CD14-positive monocyte (primary cell): ENCODE measurements at regions not wholly inside any gene's neighbourhood (a gene's known extent, or its start where the extent isn't known, plus 50 kb on each side); places are given as distances from the start of the nearest gene placed in this dataset.
"Not testable (repeated sequence)": the region's sequence is repeated elsewhere in the genome, so short reads cannot be mapped to it uniquely, and the experiment has no call there.

Experiments
- DNase-seq, 3 donors: peaks; one replicate each; pipeline ENCODE4 v3.0.0-alpha.2; 2011 to 2022
- H2AFZ ChIP-seq: 2 replicates; pipeline ENCODE4 v1.6.0; 2012; ENCODE audit warnings: mild to moderate bottlenecking, low read depth, low read length, inconsistent platforms; ENCODE audit not compliant: insufficient read depth, poor library complexity, severe bottlenecking
- H3K27ac ChIP-seq, 2 donors: 1 replicate in 1 of 2; 2 replicates in 1 of 2; pipeline ENCODE4 v1.5.1; 2012 to 2013; ENCODE audit warnings: low read length in 2 of 2, control low read depth in 1 of 2, inconsistent platforms in 1 of 2, low read depth in 1 of 2, mild to moderate bottlenecking in 1 of 2
- H3K27me3 ChIP-seq, 2 donors: one replicate each; pipeline versions ENCODE4 v1.6.0 to v1.6.1; 2011 to 2013; ENCODE audit warnings: low read length in 2 of 2; ENCODE audit not compliant: control insufficient read depth in 2 of 2, insufficient read depth in 2 of 2
- H3K36me3 ChIP-seq, 2 donors: replicated peaks in 1 of 2; 1 replicate in 1 of 2; 2 replicates in 1 of 2; pipeline versions ENCODE4 v1.5.1 to v1.6.1; 2012 to 2013; ENCODE audit warnings: low read length in 2 of 2, control low read depth in 1 of 2, inconsistent platforms in 1 of 2, mild to moderate bottlenecking in 1 of 2; ENCODE audit not compliant: insufficient read depth in 2 of 2, control insufficient read depth in 1 of 2
- H3K4me1 ChIP-seq, 2 donors: 1 replicate in 1 of 2; 2 replicates in 1 of 2; pipeline versions ENCODE4 v1.5.1 to v1.6.1; 2012 to 2013; ENCODE audit warnings: low read length in 2 of 2, control low read depth in 1 of 2, inconsistent platforms in 1 of 2, mild to moderate bottlenecking in 1 of 2, moderate library complexity in 1 of 2; ENCODE audit not compliant: insufficient read depth in 2 of 2, control insufficient read depth in 1 of 2
- H3K4me2 ChIP-seq: replicated peaks from 2 replicates; pipeline ENCODE3; 2012; ENCODE audit warnings: low read length, moderate library complexity, mild to moderate bottlenecking; ENCODE audit not compliant: poor library complexity, severe bottlenecking; ENCODE audit errors: extremely low read depth
- H3K4me3 ChIP-seq, 3 experiments: fragments of 200-600 bp in 1 of 3; sonication (generic) in 1 of 3; replicated peaks in 1 of 3; 1 replicate in 2 of 3; 2 replicates in 1 of 3; pipeline ENCODE4 v1.5.1; 2011 to 2013; ENCODE audit warnings: low read length in 3 of 3, mild to moderate bottlenecking in 3 of 3, control low read depth in 2 of 3, low read depth in 2 of 3, inconsistent platforms in 1 of 3, moderate library complexity in 1 of 3
- H3K79me2 ChIP-seq: 2 replicates; pipeline ENCODE4 v1.6.0; 2012; ENCODE audit warnings: mild to moderate bottlenecking, control low read depth, inconsistent platforms, low read length, moderate library complexity; ENCODE audit not compliant: insufficient read depth
- H3K9ac ChIP-seq: 2 replicates; pipeline ENCODE4 v1.6.0; 2017; ENCODE audit warnings: low read length, mild to moderate bottlenecking; ENCODE audit not compliant: insufficient read depth, poor library complexity, severe bottlenecking
- H3K9me3 ChIP-seq, 2 donors: replicated peaks in 1 of 2; 1 replicate in 1 of 2; 2 replicates in 1 of 2; pipeline versions ENCODE4 v1.5.1 to v1.6.1; 2012 to 2013; ENCODE audit warnings: low read length in 2 of 2, control low read depth in 1 of 2; ENCODE audit not compliant: control insufficient read depth in 1 of 2, insufficient read depth in 1 of 2
- H4K20me1 ChIP-seq: 2 replicates; pipeline ENCODE4 v1.6.0; 2012; ENCODE audit warnings: mild to moderate bottlenecking, low read length, control low read depth, moderate library complexity; ENCODE audit not compliant: insufficient read depth
- H3K27ac Mint-ChIP-seq, 7 donors: one replicate each; pipeline ENCODE4 v1.8.0; 2020; ENCODE audit warnings: mild to moderate bottlenecking in 7 of 7, mixed read lengths in 7 of 7, moderate library complexity in 6 of 7, inconsistent platforms in 2 of 7
- H3K27me3 Mint-ChIP-seq, 3 donors: one replicate each; pipeline ENCODE4 v1.8.0; 2021 to 2022; ENCODE audit warnings: low read depth in 3 of 3, mild to moderate bottlenecking in 3 of 3, mixed read lengths in 3 of 3, moderate library complexity in 3 of 3, inconsistent platforms in 1 of 3
- H3K36me3 Mint-ChIP-seq, 2 donors: one replicate each; pipeline ENCODE4 v1.8.0; 2020; ENCODE audit warnings: mixed read lengths in 2 of 2, inconsistent platforms in 1 of 2, mild to moderate bottlenecking in 1 of 2
- H3K4me1 Mint-ChIP-seq: one replicate; pipeline ENCODE4 v1.8.0; 2020; ENCODE audit warnings: mild to moderate bottlenecking, mixed read lengths
- H3K4me3 Mint-ChIP-seq, 2 donors: one replicate each; pipeline ENCODE4 v1.8.0; 2020; ENCODE audit warnings: mild to moderate bottlenecking in 2 of 2, mixed read lengths in 2 of 2, moderate library complexity in 1 of 2
- H3K9me3 Mint-ChIP-seq, 7 donors: one replicate each; pipeline ENCODE4 v1.8.0; 2020 to 2022; ENCODE audit warnings: mixed read lengths in 7 of 7, mild to moderate bottlenecking in 6 of 7, moderate library complexity in 6 of 7, inconsistent platforms in 2 of 7
- WGBS: methylation state at CpG from one replicate; pipeline ENCODE4 v1.1.5; 2013; ENCODE audit warnings: missing lambda C conversion rate; ENCODE audit not compliant: insufficient coverage; 5-methylcytosine and 5-hydroxymethylcytosine counted together
- intact Hi-C, 2 donors: fragments of 100-400 bp; cut with micrococcal nuclease; formaldehyde crosslinking; loops; one replicate each; pipeline versions ENCODE4 v1.15.0 to v1.15.1; 2023
- TF ChIP-seq, protein P1 (sequence below): fragments of 200-600 bp; IDR thresholded peaks from one replicate; pipeline ENCODE4 v1.8.0; 2022; ENCODE audit warnings: antibody characterized with exemption, mild to moderate bottlenecking

DNA sequence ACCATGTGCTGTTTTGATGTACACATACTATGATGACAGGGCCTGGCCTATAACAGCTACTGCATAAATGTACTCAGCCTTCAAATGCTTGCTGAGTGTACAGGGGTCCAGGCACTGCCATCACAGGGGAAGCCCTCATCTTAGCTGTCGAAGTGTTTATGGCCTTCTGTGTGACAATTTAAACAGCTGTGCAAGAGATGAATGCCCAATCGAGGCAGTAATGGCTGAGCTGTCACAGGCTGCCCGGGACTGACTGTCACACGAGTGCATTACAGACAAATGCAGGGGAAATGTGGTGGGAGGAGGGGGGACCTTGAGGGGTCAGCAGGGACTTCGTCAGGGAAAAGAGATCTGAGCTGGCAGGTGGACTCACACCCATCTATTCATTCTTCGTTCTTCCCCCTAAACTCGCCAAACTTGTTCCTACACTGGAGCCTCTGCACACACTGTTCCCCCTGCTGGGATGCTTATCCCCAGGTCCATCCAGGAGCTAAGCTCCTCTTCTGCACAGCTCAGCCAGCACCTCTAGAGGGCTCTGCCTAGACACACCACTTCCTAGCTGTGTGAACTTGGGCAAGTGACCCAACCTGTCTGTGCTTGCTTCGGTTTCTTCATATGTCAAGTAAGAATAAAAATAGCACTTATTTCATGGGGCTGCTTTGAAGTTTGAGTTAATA, 156.2 kb upstream of the IQSEC1 start:
- Histone ChIP-seq H3K9ac (no peak overlapping the region), H3K4me1 (peaks cover 13 to 20% of the 10 kb centered on the region in 2 donors), H3K36me3 (no peaks in the 10 kb centered on the region), H3K4me3 (no peak overlapping the region), H3K79me2 (no peaks in the 10 kb centered on the region), H3K27me3 (peaks cover 0 to 4% of the 10 kb centered on the region in 2 donors), H4K20me1 (no peaks in the 10 kb centered on the region), H3K27ac (no peak overlapping the region), H3K4me2 (no peak overlapping the region), H3K9me3 (no peaks in the 10 kb centered on the region), H2AFZ (no peak overlapping the region)
- peak overlapping the region in 1 of 7 donors; percentile 43 for H3K27ac Mint-ChIP-seq
- H3K4me3 Mint-ChIP-seq = no peak overlapping the region
- 91% methylated on average over 6 of the region's 8 CpGs for WGBS
- intact Hi-C loops = no loop called here
- TF ChIP-seq, protein P1, sequence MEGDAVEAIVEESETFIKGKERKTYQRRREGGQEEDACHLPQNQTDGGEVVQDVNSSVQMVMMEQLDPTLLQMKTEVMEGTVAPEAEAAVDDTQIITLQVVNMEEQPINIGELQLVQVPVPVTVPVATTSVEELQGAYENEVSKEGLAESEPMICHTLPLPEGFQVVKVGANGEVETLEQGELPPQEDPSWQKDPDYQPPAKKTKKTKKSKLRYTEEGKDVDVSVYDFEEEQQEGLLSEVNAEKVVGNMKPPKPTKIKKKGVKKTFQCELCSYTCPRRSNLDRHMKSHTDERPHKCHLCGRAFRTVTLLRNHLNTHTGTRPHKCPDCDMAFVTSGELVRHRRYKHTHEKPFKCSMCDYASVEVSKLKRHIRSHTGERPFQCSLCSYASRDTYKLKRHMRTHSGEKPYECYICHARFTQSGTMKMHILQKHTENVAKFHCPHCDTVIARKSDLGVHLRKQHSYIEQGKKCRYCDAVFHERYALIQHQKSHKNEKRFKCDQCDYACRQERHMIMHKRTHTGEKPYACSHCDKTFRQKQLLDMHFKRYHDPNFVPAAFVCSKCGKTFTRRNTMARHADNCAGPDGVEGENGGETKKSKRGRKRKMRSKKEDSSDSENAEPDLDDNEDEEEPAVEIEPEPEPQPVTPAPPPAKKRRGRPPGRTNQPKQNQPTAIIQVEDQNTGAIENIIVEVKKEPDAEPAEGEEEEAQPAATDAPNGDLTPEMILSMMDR = no peak
- H3K9me3 Mint-ChIP-seq = peaks cover 0 to 3% (median 0%) of the 10 kb centered on the region in 7 donors
- no peak for DNase-seq
- H3K4me1 Mint-ChIP-seq = peaks cover 17% of the 10 kb centered on the region
- H3K36me3 Mint-ChIP-seq = no peaks in the 10 kb centered on the region
- peaks cover 2 to 18% (median 16%) of the 10 kb centered on the region in 3 donors for H3K27me3 Mint-ChIP-seq

- H3K9ac ChIP-seq = no peak overlapping the region
- H3K79me2 ChIP-seq = no peaks in the 10 kb centered on the region
- Mint-ChIP-seq H3K36me3 (no peaks in the 10 kb centered on the region), H3K9me3 (peaks cover 0 to 3% (median 0%) of the 10 kb centered on the region in 7 donors), H3K27ac (no peak overlapping the region), H3K27me3 (peaks cover 2 to 18% (median 11%) of the 10 kb centered on the region in 3 donors), H3K4me3 (no peak overlapping the region), H3K4me1 (peaks cover 13% of the 10 kb centered on the region)
- peaks cover 5 to 12% of the 10 kb centered on the region in 2 donors for H3K4me1 ChIP-seq
- intact Hi-C loops = no loop called here
- TF ChIP-seq, protein P1 = no peak
- no peaks in the 10 kb centered on the region for H4K20me1 ChIP-seq
- H3K4me2 ChIP-seq = no peak overlapping the region
- no peak overlapping the region for H2AFZ ChIP-seq
- H3K27me3 ChIP-seq = no peaks in the 10 kb centered on the region
- no peak overlapping the region for H3K4me3 ChIP-seq
- H3K27ac ChIP-seq = no peak overlapping the region
- no peak for DNase-seq
- H3K9me3 ChIP-seq = no peaks in the 10 kb centered on the region
- no peaks in the 10 kb centered on the region for H3K36me3 ChIP-seq
- 100% methylated on average over 2 of the region's 3 CpGs for WGBS
Measured at GRCh38 chr3:13228584-13228983, 155.4 kb upstream of the IQSEC1 start.

GRCh38 chr3:13228169-13228568, 154.9 kb upstream of the IQSEC1 start:
- Mint-ChIP-seq H3K4me1 (peaks cover 12% of the 10 kb centered on the region), H3K27me3 (peaks cover 3 to 15% (median 10%) of the 10 kb centered on the region in 3 donors)
- H3K27ac Mint-ChIP-seq, H2AFZ ChIP-seq, H3K9me3 Mint-ChIP-seq, DNase-seq, intact Hi-C loops, H3K4me3 Mint-ChIP-seq, H3K9ac ChIP-seq, H3K4me1 ChIP-seq, H3K36me3 Mint-ChIP-seq, H3K4me2 ChIP-seq, H3K4me3 ChIP-seq, H4K20me1 ChIP-seq, H3K79me2 ChIP-seq, H3K36me3 ChIP-seq, H3K27ac ChIP-seq, H3K27me3 ChIP-seq, H3K9me3 ChIP-seq: not testable (repeated sequence)
- no CpG with 5 or more reads among the region's 12 CpGs for WGBS
